HG03378 (cell line): ENCODE measurements at regions not wholly inside any gene's neighbourhood (a gene's known extent, or its start where the extent isn't known, plus 50 kb on each side); places are given as distances from the start of the nearest gene placed in this dataset.
"Not testable (repeated sequence)": the region's sequence is repeated elsewhere in the genome, so short reads cannot be mapped to it uniquely, and the experiment has no call there.

Experiments
- ATAC-seq: cut with Tn5 transposase; IDR thresholded peaks from one replicate; pipeline ENCODE4 v1.9.1; 2021; ENCODE audit warnings: mild to moderate bottlenecking, moderate library complexity; ENCODE audit not compliant: unreplicated experiment

- ATAC-seq, result no peak
Measured at GRCh38 chr6:167661552-167662044, 165.1 kb upstream of the AFDN start.

DNA sequence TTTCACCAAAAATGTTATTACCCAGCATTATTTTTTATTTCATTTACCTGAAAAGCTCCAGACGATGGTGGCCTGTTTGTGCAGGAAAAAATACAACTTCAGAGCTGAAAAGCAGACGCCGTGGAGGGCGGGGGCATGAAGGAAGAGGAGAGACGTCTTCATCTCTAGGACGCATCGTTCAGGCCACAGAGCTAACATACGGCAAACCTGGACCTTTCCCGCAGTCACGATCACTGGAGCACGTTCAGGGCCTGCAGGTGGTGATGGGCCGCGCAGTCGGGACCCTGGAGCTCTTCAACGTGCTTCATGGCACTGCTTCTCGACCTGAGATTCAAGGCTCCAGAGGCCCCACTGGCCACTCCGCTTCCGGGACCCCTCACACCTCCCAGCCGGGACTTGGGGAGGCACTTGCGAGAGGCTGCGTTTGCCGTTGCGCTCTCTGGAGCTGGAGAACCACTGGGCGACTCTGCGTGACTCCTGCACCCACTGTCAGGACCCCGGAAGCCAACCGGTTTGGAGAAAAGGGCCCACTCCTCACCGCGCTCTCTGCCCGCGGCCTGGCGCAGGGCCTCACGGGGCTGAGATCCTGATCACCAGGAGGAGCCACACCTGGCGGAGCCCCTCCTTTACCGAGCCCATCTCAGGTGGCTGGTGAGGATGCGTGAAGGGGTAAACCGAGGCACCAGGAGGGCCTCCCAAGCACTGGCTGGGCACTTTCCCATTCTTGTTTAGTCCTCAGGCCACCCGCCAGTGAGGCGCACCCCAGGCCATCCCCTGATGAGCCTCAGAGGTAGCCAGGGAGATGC lies 164.4 kb upstream of the AFDN start:
- no peak for ATAC-seq

GRCh38 chr6:167662881-167663205 lies 163.9 kb upstream of the AFDN start:
- no peak for ATAC-seq

DNA sequence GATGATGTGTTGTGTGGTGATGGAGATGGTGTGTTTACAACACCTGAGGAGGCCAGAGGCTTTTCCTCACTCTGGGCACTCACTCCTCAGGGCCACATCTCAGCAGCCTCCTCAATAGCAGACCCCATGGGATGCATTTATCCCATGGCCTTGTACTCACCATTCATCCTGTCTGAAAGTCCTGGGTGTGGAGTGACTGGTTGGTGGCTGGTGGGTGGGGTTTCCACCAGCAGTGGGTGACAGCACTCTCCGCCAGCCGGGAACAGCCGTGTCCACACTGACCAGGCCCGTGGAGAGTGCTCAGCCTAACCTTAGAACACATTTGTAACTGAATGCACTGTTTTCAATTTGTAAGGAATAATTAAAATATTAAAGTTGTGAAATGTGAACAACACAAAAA lies 163.4 kb upstream of the AFDN start:
- no peak for ATAC-seq

- no peak for ATAC-seq
Measured at GRCh38 chr6:167663784-167664443, 162.8 kb upstream of the AFDN start.

DNA sequence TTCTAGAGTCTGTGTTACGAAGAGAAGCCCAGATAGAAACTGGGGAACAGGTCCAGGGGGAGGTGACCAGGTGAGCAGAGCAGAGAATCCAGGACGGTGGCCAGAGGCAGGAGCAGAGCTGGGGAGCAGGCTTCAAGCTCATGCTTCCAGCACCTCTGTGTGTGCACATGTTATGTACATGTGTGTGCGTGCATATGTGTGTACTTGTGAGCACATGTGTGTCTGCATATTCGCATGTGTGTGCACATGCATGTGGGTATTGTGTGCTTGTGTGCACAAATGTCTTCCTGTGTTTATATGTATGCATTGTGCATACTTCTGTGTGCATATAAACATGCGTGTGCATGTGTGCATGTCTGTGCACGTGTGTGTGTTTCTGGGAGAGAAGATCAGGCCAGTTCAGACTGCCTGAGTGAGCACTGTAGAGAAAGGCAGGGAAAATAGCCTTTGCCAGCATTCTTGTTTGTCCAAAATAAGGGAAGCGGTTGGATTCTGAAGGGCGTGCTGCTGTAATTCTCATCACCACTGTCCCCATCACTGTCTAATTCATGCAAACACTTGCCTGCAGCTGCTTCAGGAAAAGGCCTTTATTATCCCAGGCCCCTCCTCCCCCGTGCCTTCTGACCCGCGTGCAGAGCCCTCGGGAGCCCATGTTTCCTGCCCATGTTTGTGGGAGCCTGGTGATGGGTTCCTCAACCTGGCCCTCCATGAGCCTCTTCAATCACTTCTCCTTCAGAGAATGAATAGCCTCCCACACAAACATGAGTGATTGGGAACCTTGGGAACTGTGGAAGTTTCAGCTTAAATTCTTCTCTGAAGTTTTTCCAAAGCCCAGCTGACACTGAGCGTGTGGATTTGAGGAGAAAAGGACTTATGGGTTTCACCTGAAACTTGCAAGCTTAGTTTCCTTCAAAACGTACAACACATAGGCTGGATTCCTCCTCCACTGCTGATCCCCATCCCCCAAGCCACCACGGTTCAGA lies 161.7 kb upstream of the AFDN start:
- no peak for ATAC-seq

DNA sequence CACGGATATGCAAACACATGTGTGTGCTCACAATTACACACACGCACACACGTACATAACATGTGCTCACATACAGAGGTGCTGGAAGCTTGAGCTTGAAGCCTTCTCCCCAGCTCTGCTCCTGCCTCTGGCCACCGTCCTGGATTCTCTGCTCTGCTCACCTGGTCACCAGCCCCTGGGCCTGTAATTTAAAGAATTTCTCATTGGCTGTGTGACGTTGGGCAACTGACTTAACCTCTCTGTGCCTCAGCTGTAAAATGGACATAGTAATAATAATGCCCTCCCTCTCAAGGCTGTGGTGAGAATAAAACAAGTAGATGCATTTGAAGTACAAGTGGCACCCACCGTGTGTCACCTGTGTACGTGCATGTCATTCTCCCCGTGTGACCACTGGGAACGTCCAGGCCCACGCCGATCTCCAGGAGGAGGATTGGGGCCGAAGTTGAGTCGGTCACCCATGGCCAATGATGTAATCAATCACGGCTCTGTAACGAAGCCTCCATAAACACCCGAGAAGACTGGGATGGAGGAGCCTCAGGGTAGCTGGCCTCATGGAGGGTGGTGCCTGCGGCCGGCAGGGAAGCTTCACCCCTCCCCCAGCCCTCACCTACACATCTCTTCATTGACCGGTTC lies 160.9 kb upstream of the AFDN start:
- ATAC-seq, result no peak

- no peak for ATAC-seq
Measured at GRCh38 chr6:167666571-167667203, 160.0 kb upstream of the AFDN start.

GRCh38 chr6:167667204-167668018 lies 159.3 kb upstream of the AFDN start:
- ATAC-seq, result no peak

- no peak for ATAC-seq
Measured at GRCh38 chr6:167668019-167668753, 158.5 kb upstream of the AFDN start.

- ATAC-seq, result no peak
Measured at GRCh38 chr6:167668754-167669552, 157.8 kb upstream of the AFDN start.

GRCh38 chr6:167669553-167669849 lies 157.2 kb upstream of the AFDN start:
- ATAC-seq, result no peak

DNA sequence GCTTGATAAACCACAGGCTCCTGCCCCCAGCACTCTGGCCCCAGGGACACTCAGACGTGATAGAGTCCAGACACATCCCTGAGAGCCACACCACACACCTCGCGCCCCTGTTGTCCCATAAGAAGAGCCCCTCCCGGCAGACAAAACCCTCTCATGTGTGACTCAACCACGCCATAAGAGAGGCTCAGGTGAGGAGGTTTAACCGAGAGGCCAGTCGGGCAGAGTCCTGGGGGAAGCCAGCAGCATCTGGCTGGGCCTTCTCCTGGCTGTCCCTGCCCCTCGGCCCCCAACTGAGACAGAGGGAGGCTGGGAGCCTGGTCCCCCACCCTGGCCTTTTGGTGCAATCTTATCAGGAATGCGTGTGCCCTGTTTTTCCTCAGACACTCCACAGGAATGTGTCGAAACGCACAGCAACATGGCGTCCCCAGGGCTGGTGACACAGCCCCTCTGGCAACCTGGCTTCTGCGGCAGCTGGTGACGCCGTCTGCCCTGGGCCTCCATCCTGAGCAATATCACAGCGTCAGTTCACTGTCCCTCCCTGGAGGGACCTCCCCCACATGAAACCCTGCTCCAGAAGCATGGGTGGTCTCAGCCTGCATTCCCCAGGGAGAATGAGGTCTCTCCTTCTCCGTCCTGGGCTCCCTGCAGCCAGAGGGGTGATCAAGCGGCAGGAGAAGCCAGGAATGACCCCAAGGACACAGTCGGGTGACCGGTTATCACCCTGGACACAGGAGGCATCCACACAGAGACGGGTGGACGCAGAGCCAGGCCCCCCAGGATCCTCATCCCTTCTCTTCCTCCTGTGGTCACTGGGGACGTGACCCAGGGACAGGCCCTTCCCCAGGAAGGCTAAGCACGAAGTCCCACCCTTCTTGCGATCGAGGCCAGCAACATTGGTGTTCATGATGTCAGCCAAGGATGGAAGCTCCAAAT lies 156.6 kb upstream of the AFDN start:
- ATAC-seq, result no peak

DNA sequence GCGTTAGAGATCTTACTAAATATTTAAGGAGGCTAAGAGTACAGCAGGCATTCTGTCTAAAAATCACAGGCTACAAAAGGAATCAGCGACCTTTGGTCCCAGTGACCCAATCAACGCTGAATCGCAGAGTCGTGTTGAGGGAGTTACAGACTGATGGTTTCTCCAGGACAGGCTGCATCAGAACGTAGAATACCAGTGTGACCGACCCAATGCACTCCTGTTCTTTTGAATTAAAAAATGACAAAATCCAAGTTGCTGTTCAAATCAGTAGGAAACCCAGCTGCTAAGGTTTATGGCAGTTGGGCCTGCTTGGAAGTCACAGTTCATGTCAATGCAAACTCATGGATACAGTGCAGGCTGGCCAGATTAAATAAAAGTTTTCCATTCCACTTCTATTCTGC lies 155.8 kb upstream of the AFDN start:
- ATAC-seq, result no peak

DNA sequence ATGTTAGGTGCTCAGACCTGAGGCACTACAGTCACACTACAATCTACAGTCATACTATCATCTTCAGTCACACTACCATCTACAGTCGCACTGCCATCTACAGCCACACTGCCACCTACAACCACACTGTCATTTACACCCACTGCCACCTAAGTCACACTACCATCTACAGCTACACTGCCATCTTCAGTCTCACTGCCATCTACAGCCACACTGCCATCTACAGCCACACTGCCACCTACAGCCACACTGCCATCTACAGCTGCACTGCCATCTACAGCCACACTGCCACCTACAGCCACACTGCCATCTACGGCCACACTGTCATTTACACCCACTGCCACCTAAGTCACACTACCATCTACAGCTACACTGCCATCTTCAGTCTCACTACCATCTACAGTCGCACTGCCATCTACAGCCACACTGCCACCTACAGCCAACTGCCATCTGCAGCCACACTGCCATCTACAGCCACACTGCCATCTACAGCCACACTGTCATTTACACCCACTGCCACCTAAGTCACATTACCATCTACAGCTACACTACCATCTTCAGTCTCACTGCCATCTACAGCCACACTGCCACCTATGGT lies 155.2 kb upstream of the AFDN start:
- ATAC-seq, result not testable (repeated sequence)

GRCh38 chr6:167671977-167672687 lies 154.6 kb upstream of the AFDN start:
- no peak for ATAC-seq
